GM18511 (cell line): ENCODE measurements at regions not wholly inside any gene's neighbourhood (a gene's known extent, or its start where the extent isn't known, plus 50 kb on each side); places are given as distances from the start of the nearest gene placed in this dataset.
"Not testable (repeated sequence)": the region's sequence is repeated elsewhere in the genome, so short reads cannot be mapped to it uniquely, and the experiment has no call there.

Source experiments
- ATAC-seq: cut with Tn5 transposase; IDR thresholded peaks from one replicate; pipeline ENCODE4 v1.9.1; 2021; ENCODE audit warnings: mild to moderate bottlenecking, moderate library complexity; ENCODE audit not compliant: unreplicated experiment

GRCh38 chr14:66315548-66315947, 170.6 kb upstream of the CCDC196 start:
- no peak for ATAC-seq

- ATAC-seq: no peak
Measured at GRCh38 chr14:66322564-66322963, 163.6 kb upstream of the CCDC196 start.

GRCh38 chr14:66330228-66330627, 155.9 kb upstream of the CCDC196 start:
- no peak for ATAC-seq

DNA sequence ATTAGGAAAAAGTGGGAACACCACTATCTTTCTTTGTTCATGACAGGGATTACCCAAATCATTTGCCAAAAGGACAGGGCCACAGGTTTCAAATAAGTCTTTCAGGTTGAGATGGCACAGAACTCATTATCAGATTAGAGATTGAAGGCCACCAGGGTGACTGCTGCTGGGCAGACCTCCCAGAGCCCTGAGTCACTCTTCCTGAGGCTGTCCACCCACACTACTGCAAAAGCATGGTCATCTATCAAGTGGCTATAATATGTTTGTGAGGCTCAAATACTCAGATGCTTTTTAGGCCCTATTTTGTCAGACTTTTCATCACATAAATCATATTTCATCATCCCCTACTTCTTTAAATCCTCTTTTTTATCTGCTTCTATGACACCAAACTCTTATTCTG, 155.3 kb upstream of the CCDC196 start:
- no peak for ATAC-seq

DNA sequence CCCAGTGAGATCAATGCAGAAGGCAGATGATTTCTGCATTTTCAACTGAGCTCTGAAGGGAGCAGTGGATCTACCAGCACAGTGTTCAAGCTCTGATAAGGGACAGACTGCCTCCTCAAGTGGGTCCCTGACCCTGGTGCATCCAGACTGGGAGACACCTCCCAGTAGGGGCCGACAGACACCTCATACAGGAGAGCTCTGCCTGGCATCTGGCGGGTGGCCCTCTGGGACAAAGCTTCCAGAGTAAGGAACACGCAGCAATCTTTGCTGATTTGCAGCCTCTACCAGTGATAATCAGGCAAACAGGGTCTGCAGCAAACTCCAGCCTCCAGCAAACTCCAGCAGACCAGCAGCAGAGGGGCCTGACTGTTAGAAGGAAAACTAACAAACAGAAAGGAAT, 152.9 kb upstream of the CCDC196 start:
- ATAC-seq: not testable (repeated sequence)

- ATAC-seq: no peak
Measured at GRCh38 chr14:66341239-66341638, 144.9 kb upstream of the CCDC196 start.

DNA sequence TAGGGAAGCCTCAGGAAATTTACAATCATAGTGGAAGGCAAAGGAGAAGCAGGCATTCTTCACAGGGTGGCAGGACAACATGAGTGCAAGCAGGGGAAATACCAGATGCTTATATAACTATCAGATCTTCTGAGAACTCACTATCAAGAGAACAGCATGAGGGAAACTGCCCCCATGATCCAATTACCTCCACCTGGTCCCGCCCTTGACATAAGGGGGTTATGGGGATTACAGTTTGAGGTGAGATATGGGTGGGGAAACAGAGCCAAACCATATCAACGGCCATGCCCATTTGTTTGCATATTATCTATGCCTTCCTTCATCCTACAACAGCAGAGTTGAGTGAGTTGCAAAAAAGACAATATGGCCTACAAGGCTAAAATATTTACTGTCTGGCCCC, 140.2 kb upstream of the CCDC196 start:
- ATAC-seq: no peak

GRCh38 chr14:66351310-66351709, 134.9 kb upstream of the CCDC196 start:
- ATAC-seq: no peak

DNA sequence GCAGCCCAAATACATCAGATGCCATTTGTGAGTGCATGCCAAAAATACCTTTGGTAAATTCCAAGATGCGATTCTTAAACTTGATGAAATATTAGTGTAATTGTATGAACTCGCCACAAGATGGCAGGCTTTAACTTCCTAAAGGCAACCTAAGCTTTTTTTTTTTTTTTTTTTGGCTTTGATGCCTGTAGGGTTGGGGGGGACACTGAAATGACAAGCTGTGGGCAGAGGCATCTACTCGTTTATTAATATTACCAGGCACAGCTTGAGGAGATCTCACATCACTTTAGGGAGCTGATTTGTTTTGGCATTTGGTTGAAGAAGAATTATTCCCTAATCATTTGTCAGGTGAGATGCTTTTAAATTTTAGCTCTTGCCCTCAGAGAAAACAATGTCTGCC, 126.7 kb upstream of the CCDC196 start:
- no peak for ATAC-seq

DNA sequence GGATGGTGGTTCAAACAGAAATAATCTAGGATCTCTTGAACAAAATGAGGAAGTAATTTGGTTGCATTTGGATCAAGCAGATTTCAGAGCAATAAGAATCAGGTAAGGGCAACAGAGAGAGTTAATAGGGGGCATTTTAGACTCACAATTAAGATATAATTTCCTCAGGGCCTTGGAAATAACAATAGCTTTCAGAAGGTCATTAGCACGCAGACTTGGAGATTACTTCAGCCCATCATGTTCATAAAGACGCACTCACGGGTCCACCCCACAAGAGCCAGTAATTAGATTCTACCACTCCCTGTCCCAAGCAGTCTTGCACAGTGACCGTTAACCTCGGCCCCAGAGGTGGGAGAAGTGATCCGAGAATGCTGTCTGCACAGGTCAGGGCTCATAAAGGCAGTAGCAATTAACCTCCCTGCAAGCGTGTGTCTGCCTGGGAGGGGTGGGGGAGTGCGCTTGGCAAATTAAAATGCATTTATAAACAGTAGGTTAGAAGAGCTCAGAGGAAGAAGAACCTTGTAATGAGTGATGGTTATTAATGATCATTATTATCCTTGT, 125.7 kb upstream of the CCDC196 start:
- ATAC-seq: no peak

- ATAC-seq: no peak
Measured at GRCh38 chr14:66361013-66361412, 125.2 kb upstream of the CCDC196 start.

DNA sequence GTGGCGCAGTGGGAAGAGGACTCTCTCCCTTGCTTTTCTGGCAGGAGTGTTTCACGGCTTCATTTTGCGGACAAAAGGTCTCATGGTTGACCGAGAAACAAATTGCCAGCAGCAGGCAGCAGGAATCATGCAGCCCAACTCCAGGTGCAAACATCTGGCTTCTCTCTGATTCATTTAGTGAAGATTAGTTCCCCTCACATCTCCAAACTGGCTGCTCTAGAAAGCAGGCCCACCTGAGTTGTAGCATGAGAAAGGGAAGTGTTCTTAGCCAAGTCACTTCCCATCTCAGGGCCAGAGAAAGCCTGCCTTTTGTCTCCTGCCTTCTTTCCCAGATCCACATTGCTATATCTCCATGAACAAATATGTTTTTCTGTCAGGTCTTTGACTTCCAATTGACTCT, 120.8 kb upstream of the CCDC196 start:
- no peak for ATAC-seq

GRCh38 chr14:66369157-66369697, 116.9 kb upstream of the CCDC196 start:
- ATAC-seq: no peak

DNA sequence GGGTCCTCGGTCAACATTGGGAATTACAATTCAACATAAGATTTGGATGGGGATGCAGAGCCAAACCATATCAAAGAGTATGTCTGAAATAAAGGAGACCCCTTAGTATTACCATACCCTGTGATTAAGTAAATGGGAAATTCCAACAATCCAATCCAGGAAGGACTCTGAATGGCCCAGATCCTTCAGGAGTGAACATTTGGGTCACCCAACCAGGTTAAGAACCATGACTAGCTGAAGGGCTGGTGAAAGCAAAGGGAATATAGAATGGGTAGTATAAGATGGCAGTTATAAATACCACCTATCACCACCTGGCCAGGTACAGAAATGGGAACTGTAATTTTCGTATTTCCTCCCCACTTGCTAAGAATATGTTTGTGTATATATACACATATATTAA, 114.4 kb upstream of the CCDC196 start:
- no peak for ATAC-seq

DNA sequence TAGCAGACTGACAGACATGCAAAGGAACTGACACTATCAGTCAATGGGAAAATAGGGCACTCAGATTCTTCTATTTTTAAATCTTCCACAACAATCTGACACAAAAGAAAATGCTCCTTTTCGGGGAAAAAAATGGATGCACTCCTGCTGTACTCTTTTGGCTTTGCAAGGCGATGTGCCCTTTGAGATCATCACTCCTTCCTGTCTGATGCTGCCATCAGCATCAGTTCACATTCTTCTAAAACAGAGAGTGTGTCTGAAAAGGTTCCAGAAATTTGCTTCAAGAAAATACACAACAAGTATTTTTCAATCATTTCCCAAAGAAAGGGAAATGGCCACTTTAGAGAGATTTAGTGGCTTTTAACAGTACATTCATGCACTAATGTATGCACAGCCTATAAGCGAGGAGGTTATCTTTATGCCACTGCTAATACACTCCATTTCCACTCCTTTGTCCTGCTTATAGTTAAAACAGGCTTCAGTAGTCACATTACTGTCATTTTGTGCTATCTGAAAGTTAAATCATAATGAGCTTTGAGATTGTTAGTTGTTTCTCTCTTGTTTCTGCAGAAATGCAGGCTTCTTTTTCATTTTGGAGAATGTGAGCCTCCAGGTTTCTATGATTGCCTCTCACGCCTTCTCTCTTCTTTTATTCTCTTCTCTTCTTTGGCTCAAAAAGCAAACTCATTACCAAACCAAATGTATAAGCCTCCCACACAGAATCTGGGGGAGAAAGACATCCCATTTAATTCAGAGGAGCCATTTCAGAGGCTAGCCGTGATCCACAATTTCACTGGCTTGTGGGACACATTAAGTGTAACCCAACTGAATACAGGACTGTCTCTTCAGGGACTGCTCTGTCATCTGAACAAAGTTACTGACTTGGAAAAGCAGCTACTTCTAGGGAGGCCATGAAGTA, 110.9 kb upstream of the CCDC196 start:
- ATAC-seq: no peak

- ATAC-seq: no peak
Measured at GRCh38 chr14:66377574-66377973, 108.6 kb upstream of the CCDC196 start.

GRCh38 chr14:66378712-66379505, 107.3 kb upstream of the CCDC196 start:
- ATAC-seq: no peak

DNA sequence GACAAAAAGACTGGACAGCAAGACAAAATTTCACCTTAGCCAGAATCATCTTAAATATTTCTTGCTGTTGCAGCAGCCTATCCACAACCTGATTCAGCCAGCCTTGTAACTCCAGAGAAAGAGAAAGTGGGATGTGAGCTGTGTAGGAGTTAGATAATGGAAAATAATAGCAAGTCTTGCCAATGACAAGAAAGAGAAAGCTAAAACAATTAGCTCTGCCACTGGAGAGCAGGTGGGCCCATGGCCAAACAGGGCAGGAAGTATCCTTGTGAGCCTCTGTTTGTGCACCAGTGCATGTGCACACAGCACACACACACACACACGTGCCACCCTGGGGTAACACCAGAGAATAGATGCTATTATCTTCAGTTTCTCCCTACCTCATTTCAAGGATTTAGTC, 106.0 kb upstream of the CCDC196 start:
- ATAC-seq: no peak

GRCh38 chr14:66381755-66382154, 104.4 kb upstream of the CCDC196 start:
- no peak for ATAC-seq

- ATAC-seq: no peak
Measured at GRCh38 chr14:66383257-66383656, 102.9 kb upstream of the CCDC196 start.

GRCh38 chr14:66383771-66384170, 102.4 kb upstream of the CCDC196 start:
- no peak for ATAC-seq
